HFFc6 (cell line): ENCODE measurements at regions not wholly inside any gene's neighbourhood (a gene's known extent, or its start where the extent isn't known, plus 50 kb on each side); places are given as distances from the start of the nearest gene placed in this dataset.
"Not testable (repeated sequence)": the region's sequence is repeated elsewhere in the genome, so short reads cannot be mapped to it uniquely, and the experiment has no call there.

Experiments
- DNase-seq: peaks from one replicate; pipeline ENCODE4 v3.0.0-alpha.2; 2018
- H3K27ac Mint-ChIP-seq: 2 replicates; pipeline ENCODE4 v1.8.0; 2020; ENCODE audit warnings: mild to moderate bottlenecking, mixed read lengths
- H3K27me3 Mint-ChIP-seq: 2 replicates; pipeline ENCODE4 v1.8.0; 2021; ENCODE audit warnings: mild to moderate bottlenecking, moderate library complexity, mixed read lengths; ENCODE audit not compliant: insufficient read depth
- H3K36me3 Mint-ChIP-seq: 2 replicates; pipeline ENCODE4 v1.8.0; 2021; ENCODE audit warnings: low read depth, mixed read lengths
- H3K4me1 Mint-ChIP-seq: 2 replicates; pipeline ENCODE4 v1.8.0; 2020; ENCODE audit warnings: low read depth, mixed read lengths
- H3K4me3 Mint-ChIP-seq: 2 replicates; pipeline ENCODE4 v1.8.0; 2020; ENCODE audit warnings: mild to moderate bottlenecking, moderate library complexity, mixed read lengths
- H3K9me3 Mint-ChIP-seq: 2 replicates; pipeline ENCODE4 v1.8.0; 2020; ENCODE audit warnings: mild to moderate bottlenecking, mixed read lengths
- TF ChIP-seq, protein P1 (sequence below): fragments of 200-600 bp; sonication (generic); IDR thresholded peaks from 2 replicates; pipeline ENCODE4 v1.5.0; 2021; ENCODE audit warnings: antibody characterized with exemption, mild to moderate bottlenecking

DNA sequence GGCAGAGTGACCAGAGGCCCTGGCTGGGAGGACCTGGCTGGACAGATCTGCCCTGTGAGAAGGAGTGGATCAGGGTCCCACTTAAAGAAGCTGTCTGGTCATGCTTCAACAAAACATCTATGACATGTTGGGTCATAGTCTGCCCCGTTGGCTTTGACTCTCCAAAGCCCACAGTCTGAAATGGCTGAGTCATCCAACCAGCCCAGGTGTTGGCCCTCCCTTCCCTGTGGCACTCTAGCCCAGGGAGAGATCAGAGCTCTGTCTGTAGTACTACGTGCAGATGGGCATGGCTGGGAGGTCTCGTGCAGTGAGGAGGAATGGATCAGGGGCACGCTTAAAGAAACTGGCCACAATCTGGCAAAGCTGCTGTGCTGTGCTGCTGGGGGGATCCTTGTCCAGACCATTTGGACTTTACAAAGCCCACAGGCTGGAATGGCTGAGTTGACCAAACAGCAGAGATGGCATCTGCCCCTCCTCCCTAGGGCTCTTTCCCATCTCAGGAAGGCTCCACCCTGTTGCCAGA lies 206.1 kb downstream of the TUSC1 start:
- no peak overlapping the region for H3K27ac Mint-ChIP-seq

DNA sequence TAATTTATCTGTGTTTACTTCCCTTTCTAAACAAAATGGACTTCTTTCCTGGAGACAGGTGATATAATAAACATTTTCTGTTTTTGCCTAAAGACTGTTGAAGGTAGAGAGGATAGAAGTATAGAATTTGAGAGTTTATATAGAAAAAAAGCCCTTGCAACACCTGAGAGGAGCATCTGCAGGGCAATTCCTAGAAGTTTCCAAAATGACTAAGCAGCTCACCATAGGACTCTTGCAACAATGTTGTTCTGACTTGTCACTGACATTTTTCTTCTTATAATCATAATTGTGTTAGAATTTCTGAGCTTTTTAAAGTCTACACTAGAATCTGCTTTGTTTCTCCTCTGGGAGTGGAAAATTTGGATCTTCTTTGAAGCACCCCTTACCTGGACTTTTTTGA lies 216.8 kb downstream of the TUSC1 start:
- no peak overlapping the region for H3K4me3 Mint-ChIP-seq
- H3K27ac Mint-ChIP-seq, result no peak overlapping the region
- no peaks in the 10 kb centered on the region for H3K27me3 Mint-ChIP-seq
- 0 out of 2 replicates have a peak, but pooled peaks cover 5% of the 10 kb centered on the region for H3K36me3 Mint-ChIP-seq
- H3K9me3 Mint-ChIP-seq, result peaks cover 32% of the 10 kb centered on the region
- no peaks in the 10 kb centered on the region for H3K4me1 Mint-ChIP-seq
- TF ChIP-seq, protein P1, sequence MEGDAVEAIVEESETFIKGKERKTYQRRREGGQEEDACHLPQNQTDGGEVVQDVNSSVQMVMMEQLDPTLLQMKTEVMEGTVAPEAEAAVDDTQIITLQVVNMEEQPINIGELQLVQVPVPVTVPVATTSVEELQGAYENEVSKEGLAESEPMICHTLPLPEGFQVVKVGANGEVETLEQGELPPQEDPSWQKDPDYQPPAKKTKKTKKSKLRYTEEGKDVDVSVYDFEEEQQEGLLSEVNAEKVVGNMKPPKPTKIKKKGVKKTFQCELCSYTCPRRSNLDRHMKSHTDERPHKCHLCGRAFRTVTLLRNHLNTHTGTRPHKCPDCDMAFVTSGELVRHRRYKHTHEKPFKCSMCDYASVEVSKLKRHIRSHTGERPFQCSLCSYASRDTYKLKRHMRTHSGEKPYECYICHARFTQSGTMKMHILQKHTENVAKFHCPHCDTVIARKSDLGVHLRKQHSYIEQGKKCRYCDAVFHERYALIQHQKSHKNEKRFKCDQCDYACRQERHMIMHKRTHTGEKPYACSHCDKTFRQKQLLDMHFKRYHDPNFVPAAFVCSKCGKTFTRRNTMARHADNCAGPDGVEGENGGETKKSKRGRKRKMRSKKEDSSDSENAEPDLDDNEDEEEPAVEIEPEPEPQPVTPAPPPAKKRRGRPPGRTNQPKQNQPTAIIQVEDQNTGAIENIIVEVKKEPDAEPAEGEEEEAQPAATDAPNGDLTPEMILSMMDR, result no peak
- DNase-seq, result no peak

More for the DNA sequence above, 206.1 kb downstream of the TUSC1 start:
- Mint-ChIP-seq H3K4me1 (no peaks in the 10 kb centered on the region), H3K9me3 (peaks cover 81% of the 10 kb centered on the region), H3K4me3 (no peak overlapping the region), H3K27me3 (no peaks in the 10 kb centered on the region), H3K36me3 (peaks cover 13% of the 10 kb centered on the region)
- TF ChIP-seq, protein P1, result no peak
- DNase-seq, result no peak

DNA sequence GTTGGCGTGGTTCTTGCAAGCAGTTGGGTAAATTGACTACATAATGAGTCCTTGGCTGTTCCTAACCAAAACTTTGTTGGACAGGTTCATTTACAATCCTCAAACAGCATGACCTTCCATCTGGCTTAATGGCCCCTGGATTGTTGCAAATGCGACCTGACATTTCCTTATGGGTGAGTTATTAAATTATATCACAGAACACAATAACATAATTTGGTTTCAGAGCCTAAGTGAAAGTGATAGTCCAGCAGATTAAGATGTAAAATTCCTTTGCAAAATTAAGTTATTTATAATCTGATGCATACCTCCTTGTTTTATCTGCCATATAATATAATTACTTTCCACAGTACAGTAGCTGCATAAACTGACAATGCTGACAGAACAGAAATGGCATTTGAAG lies 224.4 kb downstream of the TUSC1 start:
- H3K4me1 Mint-ChIP-seq, result no peaks in the 10 kb centered on the region
- no peak for DNase-seq
- H3K9me3 Mint-ChIP-seq, result peaks cover 22% of the 10 kb centered on the region
- H3K36me3 Mint-ChIP-seq, result no peaks in the 10 kb centered on the region
- no peak overlapping the region for H3K27ac Mint-ChIP-seq
- no peaks in the 10 kb centered on the region for H3K27me3 Mint-ChIP-seq
- H3K4me3 Mint-ChIP-seq, result no peak overlapping the region
- TF ChIP-seq, protein P1, result no peak

DNA sequence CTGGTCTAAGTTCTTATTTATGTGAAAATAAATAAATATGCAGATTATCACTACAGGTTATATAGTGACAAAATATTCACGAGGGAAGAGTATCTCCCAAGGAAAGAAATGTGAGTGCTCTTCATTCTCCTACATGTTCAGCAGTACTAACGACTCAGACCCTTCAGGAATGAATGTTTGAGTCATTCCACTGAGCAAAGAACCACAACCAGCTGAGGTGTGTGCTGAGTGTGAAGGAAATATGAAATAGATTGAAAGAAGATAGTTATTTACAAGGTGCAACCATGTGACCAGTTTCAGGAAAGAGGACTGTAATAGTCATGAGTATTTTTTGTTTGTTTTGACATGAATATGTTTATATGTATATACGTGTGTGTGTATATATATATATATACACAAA lies 228.7 kb downstream of the TUSC1 start:
- no peaks in the 10 kb centered on the region for H3K27me3 Mint-ChIP-seq
- no peak for DNase-seq
- peaks cover 6% of the 10 kb centered on the region for H3K9me3 Mint-ChIP-seq
- no peaks in the 10 kb centered on the region; the same call in 1 of the 2 replicates for H3K36me3 Mint-ChIP-seq
- no peak overlapping the region for H3K4me3 Mint-ChIP-seq
- H3K4me1 Mint-ChIP-seq, result no peaks in the 10 kb centered on the region
- TF ChIP-seq, protein P1, result no peak
- no peak overlapping the region for H3K27ac Mint-ChIP-seq

DNA sequence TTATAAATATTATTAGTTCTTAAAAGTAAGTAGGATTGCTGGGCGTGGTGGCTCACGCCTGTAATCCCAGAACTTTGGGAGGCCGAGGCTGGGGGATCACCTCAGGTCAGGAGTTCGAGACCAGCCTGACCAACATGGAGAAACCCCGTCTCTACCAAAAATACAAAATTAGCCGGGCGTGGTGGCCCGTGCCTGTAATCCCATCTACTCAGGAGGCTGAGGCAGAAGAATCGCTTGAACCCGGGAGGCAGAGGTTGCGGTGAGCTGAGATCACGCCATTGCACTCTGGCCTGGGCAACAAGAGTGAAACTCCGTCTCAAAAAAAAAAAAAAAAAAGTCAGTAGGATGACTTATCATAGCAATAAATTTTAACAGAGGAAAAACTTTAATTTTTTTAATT lies 232.5 kb downstream of the TUSC1 start:
- DNase-seq, H3K27ac Mint-ChIP-seq, H3K36me3 Mint-ChIP-seq, H3K9me3 Mint-ChIP-seq, H3K4me3 Mint-ChIP-seq, H3K4me1 Mint-ChIP-seq, H3K27me3 Mint-ChIP-seq: not testable (repeated sequence)

DNA sequence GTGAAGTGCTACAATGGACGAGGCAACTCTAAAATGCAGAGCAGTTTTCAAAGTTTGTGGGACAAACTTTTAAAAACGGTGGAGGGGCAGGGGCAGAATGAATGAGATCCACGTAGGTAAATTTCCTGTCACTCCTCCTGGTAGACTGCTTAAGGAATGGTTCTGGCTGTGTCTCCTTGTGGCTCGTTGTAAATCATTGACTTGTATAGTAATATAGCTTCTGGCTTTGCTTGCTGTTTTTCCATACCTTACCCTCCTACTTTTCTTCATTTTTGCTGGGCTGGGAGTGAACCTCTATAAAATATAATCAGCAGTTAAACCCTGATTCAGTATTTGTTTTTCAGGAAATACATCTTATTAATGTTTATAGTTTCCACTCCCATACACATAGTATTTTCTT lies 235.7 kb downstream of the TUSC1 start:
- no peaks in the 10 kb centered on the region; the same call in 1 of the 2 replicates for H3K36me3 Mint-ChIP-seq
- no peaks in the 10 kb centered on the region for H3K27me3 Mint-ChIP-seq
- no peaks in the 10 kb centered on the region for H3K4me1 Mint-ChIP-seq
- no peak overlapping the region for H3K27ac Mint-ChIP-seq
- TF ChIP-seq, protein P1, result no peak
- H3K9me3 Mint-ChIP-seq, result peaks cover 20% of the 10 kb centered on the region
- no peak for DNase-seq
- no peak overlapping the region for H3K4me3 Mint-ChIP-seq
